ENCODE measurements at regions not wholly inside any gene's neighbourhood (a gene's known extent, or its start where the extent isn't known, plus 50 kb on each side); places are given as distances from the start of the nearest gene placed in this dataset.

GRCh38 chr4:20087522-20087911 is 164.2 kb upstream of the SLIT2 start:
- ChIA-PET POLR2A (no interaction called here), CTCF (ENCODE audit: low intra/inter-chr PET ratio, low total read pairs) (no interaction called here)

DNA sequence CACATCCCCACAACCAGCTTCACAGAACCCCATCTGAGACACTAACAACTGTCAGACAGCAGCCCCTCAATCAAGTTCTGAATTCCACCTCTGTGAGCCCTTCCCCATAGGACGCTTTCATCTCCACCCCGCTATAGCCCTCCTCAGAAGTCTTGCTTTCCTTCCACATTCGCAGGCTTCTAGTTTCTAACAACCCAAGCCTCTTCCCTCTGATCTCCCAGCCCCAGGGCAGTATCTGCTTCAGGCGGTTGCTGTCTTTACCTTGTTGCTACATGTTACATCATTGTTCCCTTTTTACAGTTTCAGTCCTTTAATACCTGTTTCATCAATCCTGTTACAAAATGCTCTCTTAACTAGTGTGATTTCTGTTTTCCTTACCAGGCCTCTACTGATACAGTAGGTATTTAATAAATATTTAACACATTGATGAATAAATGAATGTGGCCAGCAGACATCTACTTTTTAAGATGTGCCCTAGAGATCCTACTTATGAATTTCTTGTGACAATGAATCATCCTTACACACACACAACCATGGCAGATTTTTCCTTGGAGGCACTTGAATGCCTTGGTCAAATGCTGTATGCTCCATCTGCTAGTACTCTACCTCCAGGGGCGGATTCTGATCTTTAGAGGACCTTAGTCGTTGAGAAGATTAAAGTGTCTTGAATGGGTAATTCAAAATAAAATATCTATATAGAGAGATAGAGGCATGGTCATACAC is 164.7 kb upstream of the SLIT2 start:
- in situ Hi-C loops (cut with HindIII; ENCODE audit: extremely low pct_ligation_motif_present, low pct_unique_long_range_greater_than_20kb): no loop called here
- FAIRE-seq (no peak), DNase-seq (ENCODE audit: low spot score) (no peak), ATAC-seq (no peak)
- Histone ChIP-seq H3K9me3 (ENCODE audit: low read length) (peaks cover 25% of the 10 kb centered on the region; the same call in 1 of the 2 replicates), H3K9ac (ENCODE audit: insufficient read depth, low read depth, low read length) (no peak overlapping the region), H3K27me3 (ENCODE audit: control insufficient read depth in 1 of 2, insufficient read depth in 2 of 2, low read length in 2 of 2) (no peaks in the 10 kb centered on the region; a peak in 1 of 5 replicates), H3K36me3 (replicated peaks in 1 of 2; ENCODE audit: control insufficient read depth in 1 of 2, insufficient read depth in 2 of 2, low read length in 2 of 2) (no peaks in the 10 kb centered on the region), H3K27ac (ENCODE audit: extremely low read length, insufficient read depth, low read length) (no peak overlapping the region), H3K4me3 (replicated peaks in 1 of 3; ENCODE audit: insufficient read depth in 1 of 3, low read depth in 2 of 3, low read length in 3 of 3) (no peak overlapping the region), H3K4me1 (ENCODE audit: insufficient read depth, low read length) (no peaks in the 10 kb centered on the region), H3K4me2 (ENCODE audit: low read depth, low read length) (no peak overlapping the region), H3K79me2 (ENCODE audit: insufficient read depth, low read length) (no peaks in the 10 kb centered on the region), H4K20me1 (ENCODE audit: insufficient read depth, low read length) (no peaks in the 10 kb centered on the region), H2AFZ (ENCODE audit: low read length) (no peak overlapping the region)
- POLR2A ChIA-PET: no interaction called here
- no TSS peak for BruUV-seq (replicated peaks)
- CTCF ChIA-PET (ENCODE audit: low intra/inter-chr PET ratio, low total read pairs): no interaction called here
- WGBS (ENCODE audit: low lambda C conversion rate): 3% methylated on average over 6 of the region's 6 CpGs
- intact Hi-C loops (cut with micrococcal nuclease; ENCODE audit: unreplicated experiment): no loop called here
- TF ChIP-seq, protein P1, sequence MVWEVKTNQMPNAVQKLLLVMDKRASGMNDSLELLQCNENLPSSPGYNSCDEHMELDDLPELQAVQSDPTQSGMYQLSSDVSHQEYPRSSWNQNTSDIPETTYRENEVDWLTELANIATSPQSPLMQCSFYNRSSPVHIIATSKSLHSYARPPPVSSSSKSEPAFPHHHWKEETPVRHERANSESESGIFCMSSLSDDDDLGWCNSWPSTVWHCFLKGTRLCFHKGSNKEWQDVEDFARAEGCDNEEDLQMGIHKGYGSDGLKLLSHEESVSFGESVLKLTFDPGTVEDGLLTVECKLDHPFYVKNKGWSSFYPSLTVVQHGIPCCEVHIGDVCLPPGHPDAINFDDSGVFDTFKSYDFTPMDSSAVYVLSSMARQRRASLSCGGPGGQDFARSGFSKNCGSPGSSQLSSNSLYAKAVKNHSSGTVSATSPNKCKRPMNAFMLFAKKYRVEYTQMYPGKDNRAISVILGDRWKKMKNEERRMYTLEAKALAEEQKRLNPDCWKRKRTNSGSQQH (CRISPR knock-in tag; IDR thresholded peaks at IDR 0.05; ENCODE audit: low read depth): no peak
- TF ChIP-seq LRRFIP1 (CRISPR knock-in tag; conservative IDR thresholded peaks at IDR 0.05) (no peak), ZNF615 (CRISPR knock-in tag; IDR thresholded peaks at IDR 0.05; ENCODE audit: borderline replicate concordance) (no peak), HDAC6 (IDR thresholded peaks at IDR 0.05; ENCODE audit: low read depth, low read length) (no peak), HMGA1 (CRISPR knock-in tag; conservative IDR thresholded peaks at IDR 0.05) (no peak), STAT6 (CRISPR knock-in tag; IDR thresholded peaks at IDR 0.05; ENCODE audit: borderline replicate concordance) (no peak), FOXP1 (IDR thresholded peaks at IDR 0.05) (no peak), FOXP1 (CRISPR knock-in tag; IDR thresholded peaks at IDR 0.05) (no peak), ZBTB21 (CRISPR knock-in tag; IDR thresholded peaks at IDR 0.05) (no peak), RARA (CRISPR knock-in tag; IDR thresholded peaks at IDR 0.05) (no peak)
- TF ChIP-seq, protein P2, sequence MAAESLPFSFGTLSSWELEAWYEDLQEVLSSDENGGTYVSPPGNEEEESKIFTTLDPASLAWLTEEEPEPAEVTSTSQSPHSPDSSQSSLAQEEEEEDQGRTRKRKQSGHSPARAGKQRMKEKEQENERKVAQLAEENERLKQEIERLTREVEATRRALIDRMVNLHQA (CRISPR knock-in tag; IDR thresholded peaks at IDR 0.05): no peak

More at GRCh38 chr4:20087522-20087911, 164.2 kb upstream of the SLIT2 start:
- no peaks in the 10 kb centered on the region for H4K20me1 ChIP-seq (ENCODE audit: insufficient read depth, low read length)
- no peak overlapping the region for H2AFZ ChIP-seq (ENCODE audit: low read length)
- no peak for TF ChIP-seq HOXA5 (CRISPR knock-in tag; IDR thresholded peaks at IDR 0.05)
- peak; percentile 42; the same call in 1 of the 2 replicates for TF ChIP-seq ATF7 (IDR thresholded peaks at IDR 0.05)
- no peak for TF ChIP-seq ATF7 (CRISPR knock-in tag; IDR thresholded peaks at IDR 0.05)
- H3K79me2 ChIP-seq (ENCODE audit: insufficient read depth, low read length): no peaks in the 10 kb centered on the region
- no peak overlapping the region for H3K27ac ChIP-seq (ENCODE audit: extremely low read length, insufficient read depth, low read length)
- no peak overlapping the region for H3K4me2 ChIP-seq (ENCODE audit: low read depth, low read length)
- H3K36me3 ChIP-seq (replicated peaks in 1 of 2; ENCODE audit: control insufficient read depth in 1 of 2, insufficient read depth in 2 of 2, low read length in 2 of 2): no peaks in the 10 kb centered on the region
- in situ Hi-C loops (cut with HindIII; ENCODE audit: extremely low pct_ligation_motif_present, low pct_unique_long_range_greater_than_20kb) (no loop called here), intact Hi-C loops (cut with micrococcal nuclease; ENCODE audit: unreplicated experiment) (no loop called here)
- DNase-seq (ENCODE audit: low spot score) (no peak), ATAC-seq (no peak), FAIRE-seq (no peak)
- H3K9me3 ChIP-seq (ENCODE audit: low read length): peaks cover 25% of the 10 kb centered on the region
- H3K4me3 ChIP-seq (replicated peaks in 1 of 3; ENCODE audit: insufficient read depth in 1 of 3, low read depth in 2 of 3, low read length in 3 of 3): no peak overlapping the region
- BruUV-seq (replicated peaks): no TSS peak
- no peak overlapping the region for H3K9ac ChIP-seq (ENCODE audit: insufficient read depth, low read depth, low read length)
- 6% methylated on average over 8 of the region's 8 CpGs for WGBS (ENCODE audit: low lambda C conversion rate)
- no peaks in the 10 kb centered on the region; a peak in 1 of 5 replicates for H3K27me3 ChIP-seq (ENCODE audit: control insufficient read depth in 1 of 2, insufficient read depth in 2 of 2, low read length in 2 of 2)
- H3K4me1 ChIP-seq (ENCODE audit: insufficient read depth, low read length): no peaks in the 10 kb centered on the region

All from HepG2 (cell line).